Keratinocyte (primary cell): ENCODE measurements at regions not wholly inside any gene's neighbourhood (a gene's known extent, or its start where the extent isn't known, plus 50 kb on each side); places are given as distances from the start of the nearest gene placed in this dataset.

Experiments used
- CTCF ChIP-seq, 3 experiments: IDR thresholded peaks in 1 of 3; conservative IDR thresholded peaks in 1 of 3; optimal IDR thresholded peaks in 1 of 3; 2 replicates in 2 of 3; 3 replicates in 1 of 3; pipeline versions ENCODE3 to v1.5.1; 2011; ENCODE audit warnings: low read length in 3 of 3, mild to moderate bottlenecking in 3 of 3, moderate library complexity in 2 of 3, control low read depth in 1 of 3, inconsistent platforms in 1 of 3; ENCODE audit not compliant: insufficient read depth in 2 of 3; ENCODE audit errors: extremely low read depth in 1 of 3
- EZH2 ChIP-seq: IDR thresholded peaks from one replicate; pipeline ENCODE4 v1.6.1; 2012; ENCODE audit warnings: inconsistent platforms, mild to moderate bottlenecking, low read length, moderate library complexity

GRCh38 chrX:91137883-91138282, 296.8 kb upstream of the PABPC5 start:
- TF ChIP-seq EZH2: no peak
- no peak for TF ChIP-seq CTCF (optimal IDR thresholded peaks at IDR 0.05 in 1 of 3, IDR thresholded peaks at IDR 0.05 in 1 of 3, conservative IDR thresholded peaks at IDR 0.05 in 1 of 3; ENCODE audit: extremely low read depth in 1 of 3, insufficient read depth in 2 of 3, low read length in 3 of 3)
